ENCODE measurements at regions not wholly inside any gene's neighbourhood (a gene's known extent, or its start where the extent isn't known, plus 50 kb on each side); places are given as distances from the start of the nearest gene placed in this dataset.
"Not testable (repeated sequence)": the region's sequence is repeated elsewhere in the genome, so short reads cannot be mapped to it uniquely, and the experiment has no call there.

GRCh38 chr1:149354579-149354978, 120.3 kb upstream of the NBPF19 start:
- H3K4me3 ChIP-seq (ENCODE audit: low read depth, low read length): not testable (repeated sequence)

GRCh38 chr1:149355748-149356147, 119.1 kb upstream of the NBPF19 start:
- not testable (repeated sequence) for H3K4me3 ChIP-seq (ENCODE audit: low read depth, low read length)

- not testable (repeated sequence) for H3K4me3 ChIP-seq (ENCODE audit: low read depth, low read length)
Observed at GRCh38 chr1:149356152-149356551, 118.7 kb upstream of the NBPF19 start.

- H3K4me3 ChIP-seq (ENCODE audit: low read depth, low read length): not testable (repeated sequence)
Observed at GRCh38 chr1:149360351-149360750, 114.5 kb upstream of the NBPF19 start.

- H3K4me3 ChIP-seq (ENCODE audit: low read depth, low read length): not testable (repeated sequence)
Observed at GRCh38 chr1:149361310-149361709, 113.5 kb upstream of the NBPF19 start.

DNA sequence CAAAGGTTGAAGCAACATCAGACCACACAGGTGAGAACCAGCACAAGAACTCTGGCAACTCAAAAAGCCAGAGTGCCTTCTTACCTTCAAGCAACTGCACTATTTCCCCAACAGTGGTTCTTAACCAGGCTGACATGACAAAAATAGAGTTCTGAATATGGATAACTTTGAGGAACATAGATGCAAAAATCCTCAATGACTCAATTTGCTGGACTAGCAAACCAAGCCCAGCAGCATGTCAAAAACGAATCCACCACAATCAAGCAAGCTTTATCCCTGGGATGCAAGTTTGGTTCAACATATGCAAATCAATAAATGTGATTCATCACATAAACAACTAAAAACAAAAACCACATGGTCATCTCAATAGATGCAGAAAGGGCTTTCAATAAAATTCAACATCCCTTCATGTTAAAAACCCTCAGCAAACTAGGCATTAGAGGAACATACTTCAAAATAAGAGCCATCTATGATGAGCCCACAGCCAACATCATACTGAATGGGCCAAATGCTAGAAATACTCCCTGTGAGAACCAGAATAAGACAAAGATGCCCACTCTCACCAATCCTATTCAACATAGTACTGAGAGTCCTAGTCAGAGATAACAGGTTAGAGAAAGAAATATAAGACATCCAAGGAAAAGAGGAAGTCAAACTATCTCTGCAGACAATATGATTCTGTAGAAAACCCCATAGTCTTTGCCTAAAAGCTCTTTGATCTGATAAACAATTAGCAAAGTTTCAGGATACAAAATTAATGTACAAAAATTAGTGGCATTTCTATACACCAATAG, 110.5 kb upstream of the NBPF19 start:
- not testable (repeated sequence) for H3K4me3 ChIP-seq (ENCODE audit: low read depth, low read length)

- H3K4me3 ChIP-seq (ENCODE audit: low read depth, low read length): not testable (repeated sequence)
Observed at GRCh38 chr1:149366402-149366801, 108.4 kb upstream of the NBPF19 start.

DNA sequence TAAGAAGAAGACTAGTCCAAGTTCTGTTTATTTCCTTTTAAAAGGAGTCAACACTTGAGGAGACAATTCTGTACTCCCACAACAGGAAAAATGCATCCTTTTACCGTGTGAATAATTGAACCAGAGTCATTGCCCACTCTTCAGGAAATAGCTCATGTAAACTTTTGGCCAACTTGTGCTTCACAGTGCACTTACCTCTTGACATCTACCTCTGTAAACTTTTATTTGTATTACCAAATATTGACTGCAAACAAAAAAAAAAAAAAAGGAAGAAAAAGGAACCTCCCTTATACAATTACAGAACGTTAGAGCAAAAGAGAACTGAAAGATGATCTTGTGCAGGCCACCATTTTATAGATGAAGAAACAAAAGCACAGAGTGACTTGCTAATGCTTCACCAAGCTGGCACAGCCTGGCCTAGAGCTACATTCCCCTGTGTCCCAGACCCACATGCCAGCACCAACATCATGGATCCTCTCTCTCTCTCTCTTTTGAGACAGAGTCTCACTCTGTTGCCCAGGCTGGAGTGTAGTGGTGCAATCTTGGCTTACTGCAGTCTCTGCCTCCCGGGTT, 107.3 kb upstream of the NBPF19 start:
- not testable (repeated sequence) for H3K4me3 ChIP-seq (ENCODE audit: low read depth, low read length)

DNA sequence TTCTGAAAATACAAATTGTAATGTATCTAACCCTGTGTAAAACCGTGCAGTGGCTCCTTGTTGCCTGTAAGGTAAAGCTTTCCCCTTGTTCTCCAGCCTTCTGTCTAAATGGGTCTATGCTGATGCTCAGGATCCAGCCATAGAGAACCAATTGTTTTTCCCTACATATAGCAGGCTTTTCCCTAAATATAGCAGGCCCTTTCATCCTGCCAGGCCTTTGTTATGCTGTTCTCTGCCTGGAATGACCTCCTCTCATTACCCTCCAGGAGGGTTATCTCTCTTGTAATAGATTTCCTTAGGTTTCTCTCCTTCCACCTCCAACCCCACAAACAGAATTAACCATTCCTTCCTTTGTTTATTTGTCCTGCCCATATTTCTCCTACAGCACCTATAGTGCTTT, 106.5 kb upstream of the NBPF19 start:
- not testable (repeated sequence) for H3K4me3 ChIP-seq (ENCODE audit: low read depth, low read length)

- not testable (repeated sequence) for H3K4me3 ChIP-seq (ENCODE audit: low read depth, low read length)
Observed at GRCh38 chr1:149369081-149369480, 105.8 kb upstream of the NBPF19 start.

DNA sequence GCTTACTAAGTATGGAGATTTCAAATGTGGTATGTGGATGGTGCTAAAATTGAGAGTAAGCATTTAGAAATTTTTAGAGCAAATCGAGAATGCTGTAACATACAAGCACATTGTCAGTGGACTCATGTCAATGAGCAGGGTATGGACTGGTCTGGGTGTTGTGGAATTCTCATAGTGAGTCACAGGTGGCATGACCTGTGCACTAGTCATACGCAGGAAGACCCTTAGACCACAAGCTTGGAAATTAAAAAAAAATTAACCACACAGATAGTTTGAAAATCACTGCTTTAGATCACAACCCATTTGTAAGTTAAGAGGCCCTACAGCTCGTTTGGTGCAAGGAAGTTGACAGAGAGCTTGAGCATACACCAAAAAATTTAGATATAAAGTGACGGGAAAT, 102.9 kb upstream of the NBPF19 start:
- not testable (repeated sequence) for H3K4me3 ChIP-seq (ENCODE audit: low read depth, low read length)

DNA sequence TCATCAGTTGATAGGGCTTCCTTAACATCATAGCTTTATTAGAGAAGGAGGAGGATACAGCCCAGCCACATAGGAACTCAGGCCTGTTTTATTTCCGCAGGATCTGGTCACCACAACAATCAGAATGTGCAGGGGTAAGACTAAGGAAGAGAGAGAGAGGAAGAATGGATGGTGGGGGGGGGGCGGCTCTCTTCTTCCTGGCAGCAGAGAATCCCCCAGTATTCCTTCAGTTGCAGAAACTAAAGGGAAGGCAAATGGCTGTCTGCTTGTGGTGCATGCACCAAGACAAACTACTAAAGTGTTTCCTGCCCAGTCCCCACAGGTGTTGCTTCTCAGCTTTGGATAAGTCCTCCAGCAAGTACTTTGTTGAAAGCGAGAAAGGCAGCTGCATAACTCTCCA, 96.4 kb upstream of the NBPF19 start:
- H3K4me3 ChIP-seq (ENCODE audit: low read depth, low read length): not testable (repeated sequence)

- H3K4me3 ChIP-seq (ENCODE audit: low read depth, low read length): peak overlapping the region; percentile 37
Observed at GRCh38 chr1:149390173-149390926, 84.5 kb upstream of the NBPF19 start.

GRCh38 chr1:149390931-149391330, 83.9 kb upstream of the NBPF19 start:
- H3K4me3 ChIP-seq (ENCODE audit: low read depth, low read length): peak overlapping the region; percentile 37

GRCh38 chr1:149395802-149396201, 79.0 kb upstream of the NBPF19 start:
- not testable (repeated sequence) for H3K4me3 ChIP-seq (ENCODE audit: low read depth, low read length)

DNA sequence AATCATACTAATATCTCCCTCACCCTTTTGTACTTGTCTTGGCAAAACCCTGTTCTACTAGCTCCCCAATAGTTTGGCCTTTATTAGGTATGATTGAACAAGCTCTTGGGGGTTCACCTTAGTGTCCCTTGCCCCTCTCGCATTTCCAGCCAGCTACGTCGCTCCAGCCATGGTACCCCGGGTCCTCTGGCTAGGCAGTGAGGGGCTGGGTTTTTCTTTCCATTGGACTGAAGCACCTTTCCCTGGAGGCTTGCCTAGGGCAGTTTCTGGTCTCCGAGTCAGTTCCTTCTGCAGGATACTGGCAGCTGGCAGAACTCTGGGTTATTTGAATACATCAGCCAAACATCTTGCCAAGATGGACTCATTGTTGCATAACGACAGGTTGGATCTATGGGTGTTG, 76.3 kb upstream of the NBPF19 start:
- H3K4me3 ChIP-seq (ENCODE audit: low read depth, low read length): not testable (repeated sequence)

DNA sequence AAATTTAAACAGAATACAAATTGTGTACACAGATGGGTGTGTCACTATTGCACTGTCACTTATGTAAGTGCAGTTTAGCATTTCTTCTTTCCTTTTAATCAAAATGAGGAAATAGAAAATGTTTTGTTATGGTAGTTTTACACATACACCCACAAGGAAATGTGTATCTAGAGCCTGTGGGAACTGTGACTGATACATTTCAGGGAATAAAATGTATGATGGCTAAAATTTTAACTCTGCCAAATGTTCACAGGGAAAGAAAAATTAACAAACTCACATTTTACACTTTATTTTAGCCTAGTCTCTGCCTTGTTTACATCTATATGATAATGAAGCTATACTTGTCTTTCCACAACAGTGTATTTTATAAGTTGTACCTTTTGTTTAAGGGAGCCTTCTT, 66.4 kb upstream of the NBPF19 start:
- H3K4me3 ChIP-seq (ENCODE audit: low read depth, low read length): not testable (repeated sequence)

DNA sequence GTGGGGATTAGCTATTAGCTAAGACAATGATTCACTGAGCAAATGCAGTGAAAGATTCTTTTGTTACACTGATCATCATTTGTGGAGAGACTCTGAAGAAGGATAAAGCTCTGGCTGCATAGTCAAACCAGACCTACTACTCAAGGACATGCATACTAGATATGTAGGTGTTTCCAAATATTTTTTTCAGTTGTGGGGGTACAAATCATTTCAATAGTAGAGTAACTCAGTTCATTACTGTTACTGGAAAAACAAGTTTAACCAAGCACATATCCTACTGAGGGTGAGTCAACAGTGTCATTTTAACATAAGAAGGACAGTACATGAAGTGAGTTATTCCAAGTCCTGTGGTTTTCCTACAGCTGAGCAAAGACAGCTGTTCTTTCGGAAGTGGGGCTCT, 59.5 kb upstream of the NBPF19 start:
- not testable (repeated sequence) for H3K4me3 ChIP-seq (ENCODE audit: low read depth, low read length)

- not testable (repeated sequence) for H3K4me3 ChIP-seq (ENCODE audit: low read depth, low read length)
Observed at GRCh38 chr1:149418782-149419181, 56.1 kb upstream of the NBPF19 start.

DNA sequence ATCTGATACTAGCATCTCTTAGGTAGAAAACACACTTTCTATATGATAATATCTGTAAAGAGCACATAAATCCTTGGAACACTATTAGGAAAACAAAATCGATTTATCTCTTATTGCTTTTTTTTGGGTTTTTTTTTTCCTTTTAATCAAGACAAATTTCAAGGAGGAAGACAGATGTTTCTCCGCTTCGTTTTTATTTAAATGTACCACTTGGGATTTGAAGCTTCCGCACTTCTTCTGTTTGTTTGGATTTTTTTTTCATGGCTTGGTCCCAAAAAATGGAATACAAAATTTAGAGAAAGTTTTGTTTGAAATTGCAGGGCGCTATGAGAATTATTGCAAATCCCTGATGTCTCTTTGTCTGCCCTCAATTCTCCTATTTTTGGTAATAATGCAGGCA, 51.7 kb upstream of the NBPF19 start:
- not testable (repeated sequence) for H3K4me3 ChIP-seq (ENCODE audit: low read depth, low read length)

Data from GM12875 (cell line).